ENCODE measurements at regions not wholly inside any gene's neighbourhood (a gene's known extent, or its start where the extent isn't known, plus 50 kb on each side); places are given as distances from the start of the nearest gene placed in this dataset.
"Not testable (repeated sequence)": the region's sequence is repeated elsewhere in the genome, so short reads cannot be mapped to it uniquely, and the experiment has no call there.

GRCh38 chr4:19520939-19521520, 730.7 kb upstream of the SLIT2 start:
- DNase-seq (no peak), ATAC-seq (replicated peaks) (no peak)
- Mint-ChIP-seq H3K4me1 (ENCODE audit: low read depth in 2 of 2) (no peaks in the 10 kb centered on the region), H3K4me3 (no peak overlapping the region), H3K27ac (no peak overlapping the region), H3K27me3 (no peaks in the 10 kb centered on the region), H3K36me3 (ENCODE audit: insufficient read depth) (no peaks in the 10 kb centered on the region), H3K9me3 (peaks cover 14 to 31% of the 10 kb centered on the region in 2 donors)

DNA sequence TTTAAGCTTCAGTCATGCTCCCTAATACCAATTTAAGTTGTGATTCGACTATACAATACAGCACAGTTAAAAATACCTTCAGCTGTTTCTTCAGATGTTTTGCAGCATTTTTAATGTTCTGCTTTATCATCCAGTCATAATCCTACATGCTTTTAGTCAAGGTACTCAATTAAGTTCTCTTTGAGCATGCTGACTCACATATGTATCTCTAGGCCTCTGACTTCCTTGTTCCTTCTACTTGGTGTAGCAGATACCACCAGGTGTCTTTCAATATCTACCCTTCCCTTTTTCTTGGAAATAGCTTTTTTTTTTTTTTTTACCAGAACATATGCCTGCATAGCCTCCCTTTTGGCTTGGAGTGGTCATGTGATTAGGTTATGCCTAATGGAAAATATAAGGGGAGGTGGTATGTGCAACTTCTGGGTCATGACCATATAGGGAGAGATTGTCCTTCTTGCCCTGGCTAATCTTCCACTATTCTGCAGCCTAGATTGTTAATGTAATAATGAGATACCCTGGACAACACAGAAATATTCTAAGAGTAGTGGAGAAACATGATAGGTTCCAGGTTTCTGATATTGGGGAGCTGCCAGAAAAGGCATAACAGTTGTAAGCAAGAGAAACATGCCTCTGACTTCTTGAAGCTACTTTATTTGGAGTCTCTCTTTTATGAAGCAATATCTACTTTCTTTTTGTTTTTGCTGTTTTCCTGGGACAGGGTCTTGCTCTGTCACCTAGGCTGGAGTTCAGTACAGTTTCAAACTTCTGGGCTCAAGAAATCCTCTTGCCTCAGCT, 737.2 kb upstream of the SLIT2 start:
- no peak for ATAC-seq (replicated peaks)

DNA sequence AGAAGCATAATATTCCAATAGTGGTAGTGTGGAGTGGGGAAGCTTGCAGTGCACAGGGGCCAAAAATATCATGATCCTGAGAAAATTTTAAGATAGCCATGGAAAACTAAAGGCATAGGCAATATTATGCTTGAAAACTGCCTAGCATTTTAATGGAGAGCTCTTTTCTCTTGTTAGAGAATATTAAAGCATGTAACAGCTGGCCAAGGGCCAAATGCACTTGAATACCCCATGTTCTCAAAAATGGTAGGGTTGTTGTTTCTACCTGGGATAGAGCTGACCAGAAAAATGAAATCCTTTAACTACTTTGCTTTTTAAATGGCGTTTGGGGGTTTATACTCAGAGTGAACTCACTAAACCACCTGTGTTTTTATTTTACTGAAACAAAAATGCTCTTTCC, 739.6 kb upstream of the SLIT2 start:
- Mint-ChIP-seq H3K9me3 (peaks cover 3 to 13% of the 10 kb centered on the region in 2 donors), H3K4me1 (ENCODE audit: low read depth in 2 of 2) (no peaks in the 10 kb centered on the region), H3K27ac (no peak overlapping the region), H3K27me3 (no peaks in the 10 kb centered on the region), H3K36me3 (ENCODE audit: insufficient read depth) (no peaks in the 10 kb centered on the region), H3K4me3 (no peak overlapping the region)
- ATAC-seq (replicated peaks) (no peak), DNase-seq (no peak)

More for the DNA sequence above, 737.2 kb upstream of the SLIT2 start:
- Mint-ChIP-seq H3K36me3 (ENCODE audit: insufficient read depth) (no peaks in the 10 kb centered on the region), H3K4me3 (no peak overlapping the region), H3K27me3 (no peaks in the 10 kb centered on the region), H3K4me1 (ENCODE audit: low read depth in 2 of 2) (no peaks in the 10 kb centered on the region), H3K27ac (no peak overlapping the region), H3K9me3 (peaks cover 8 to 26% of the 10 kb centered on the region in 2 donors)
- DNase-seq: no peak

- Mint-ChIP-seq H3K9me3 (peaks cover 3 to 7% of the 10 kb centered on the region in 2 donors), H3K4me3 (no peak overlapping the region), H3K27me3 (no peaks in the 10 kb centered on the region), H3K27ac (no peak overlapping the region), H3K4me1 (ENCODE audit: low read depth in 2 of 2) (no peaks in the 10 kb centered on the region), H3K36me3 (ENCODE audit: insufficient read depth) (no peaks in the 10 kb centered on the region)
- DNase-seq: no peak
- no peak for ATAC-seq (replicated peaks)
These were observed 740.7 kb upstream of the SLIT2 start for GRCh38 chr4:19510993-19511392.

- DNase-seq (no peak), ATAC-seq (replicated peaks) (no peak)
- H3K9me3 Mint-ChIP-seq: peaks cover 0 to 7% of the 10 kb centered on the region in 2 donors
- no peaks in the 10 kb centered on the region for H3K27me3 Mint-ChIP-seq
- no peaks in the 10 kb centered on the region for H3K36me3 Mint-ChIP-seq (ENCODE audit: insufficient read depth)
- no peaks in the 10 kb centered on the region for H3K4me1 Mint-ChIP-seq (ENCODE audit: low read depth in 2 of 2)
- H3K27ac Mint-ChIP-seq: no peak overlapping the region
- no peak overlapping the region for H3K4me3 Mint-ChIP-seq
These were observed 743.3 kb upstream of the SLIT2 start for GRCh38 chr4:19508442-19508841.

DNA sequence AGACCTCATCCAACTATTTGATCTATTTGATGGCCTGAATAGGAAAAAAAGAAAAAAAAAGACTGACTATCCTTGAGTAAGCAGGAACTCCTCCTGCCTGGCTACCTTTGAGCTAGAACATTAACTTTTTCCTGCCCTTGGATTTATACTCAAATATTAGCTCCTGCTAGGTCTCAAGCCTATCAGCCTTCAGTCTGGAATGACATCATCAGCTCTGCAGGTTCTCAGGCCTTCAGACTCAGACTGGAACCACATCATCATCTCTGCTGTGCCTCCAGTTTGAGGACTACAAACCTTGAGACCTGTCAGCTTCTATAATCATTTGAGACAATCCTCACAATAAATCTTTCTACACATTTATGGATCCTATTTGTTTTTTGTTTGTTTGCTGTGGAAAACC, 754.0 kb upstream of the SLIT2 start:
- ATAC-seq (replicated peaks) (no peak), DNase-seq (no peak)
- Mint-ChIP-seq H3K4me3 (no peak overlapping the region), H3K27ac (no peak overlapping the region), H3K4me1 (ENCODE audit: low read depth in 2 of 2) (no peaks in the 10 kb centered on the region), H3K9me3 (peaks cover 10% of the 10 kb centered on the region in 2 donors), H3K27me3 (no peaks in the 10 kb centered on the region), H3K36me3 (ENCODE audit: insufficient read depth) (no peaks in the 10 kb centered on the region)

DNA sequence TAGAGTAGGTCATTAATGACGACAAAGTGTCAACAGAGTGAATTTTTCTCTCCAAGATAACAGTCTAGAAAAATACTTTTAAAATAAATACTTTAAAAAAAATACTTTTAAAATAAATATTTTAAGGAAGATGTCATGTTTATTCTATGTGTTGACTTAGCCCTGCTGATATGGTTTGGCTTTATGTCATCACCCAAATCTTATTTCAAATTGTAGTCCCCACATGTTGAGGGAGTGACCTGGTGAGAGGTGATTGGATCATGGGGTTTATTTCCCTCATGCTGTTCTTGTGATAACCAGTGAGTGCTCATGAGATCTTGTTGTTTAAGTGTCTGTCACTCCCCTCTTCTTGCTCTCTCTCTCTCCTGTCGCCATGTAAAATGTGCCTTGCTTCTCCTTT, 754.9 kb upstream of the SLIT2 start:
- Mint-ChIP-seq H3K9me3 (peaks cover 10 to 17% of the 10 kb centered on the region in 2 donors), H3K27me3 (no peaks in the 10 kb centered on the region), H3K4me1 (ENCODE audit: low read depth in 2 of 2) (no peaks in the 10 kb centered on the region), H3K4me3 (no peak overlapping the region), H3K27ac (no peak overlapping the region), H3K36me3 (ENCODE audit: insufficient read depth) (no peaks in the 10 kb centered on the region)
- no peak for ATAC-seq (replicated peaks)
- DNase-seq: no peak

DNA sequence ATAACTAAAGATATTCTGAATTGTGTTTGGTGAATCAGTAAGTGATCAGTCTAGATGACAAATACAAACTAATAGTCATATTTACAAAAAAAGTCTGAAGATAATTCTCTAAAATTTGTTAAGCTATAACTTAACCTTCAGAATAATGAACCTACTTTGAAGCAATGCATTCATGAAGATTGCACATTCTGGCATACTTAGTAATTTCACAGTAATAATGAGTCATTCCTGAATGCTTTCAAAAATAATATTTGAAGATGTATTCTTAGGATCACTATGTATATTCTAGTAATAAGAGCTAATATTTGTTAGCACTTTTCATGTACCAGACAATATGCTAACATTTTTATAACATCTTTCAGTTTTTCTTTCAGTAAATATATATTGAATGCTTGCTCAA, 756.7 kb upstream of the SLIT2 start:
- ATAC-seq (replicated peaks): no peak
- no peak for DNase-seq
- Mint-ChIP-seq H3K4me1 (ENCODE audit: low read depth in 2 of 2) (no peaks in the 10 kb centered on the region), H3K36me3 (ENCODE audit: insufficient read depth) (no peaks in the 10 kb centered on the region), H3K4me3 (no peak overlapping the region), H3K27ac (no peak overlapping the region), H3K27me3 (no peaks in the 10 kb centered on the region), H3K9me3 (peaks cover 10 to 17% of the 10 kb centered on the region in 2 donors)

- Mint-ChIP-seq H3K4me3 (no peak overlapping the region), H3K27ac (no peak overlapping the region), H3K27me3 (no peaks in the 10 kb centered on the region), H3K4me1 (ENCODE audit: low read depth in 2 of 2) (no peaks in the 10 kb centered on the region), H3K9me3 (peaks cover 6 to 17% of the 10 kb centered on the region in 2 donors), H3K36me3 (ENCODE audit: insufficient read depth) (no peaks in the 10 kb centered on the region)
- ATAC-seq (replicated peaks) (no peak), DNase-seq (no peak)
These were observed 759.1 kb upstream of the SLIT2 start for GRCh38 chr4:19492606-19493005.

DNA sequence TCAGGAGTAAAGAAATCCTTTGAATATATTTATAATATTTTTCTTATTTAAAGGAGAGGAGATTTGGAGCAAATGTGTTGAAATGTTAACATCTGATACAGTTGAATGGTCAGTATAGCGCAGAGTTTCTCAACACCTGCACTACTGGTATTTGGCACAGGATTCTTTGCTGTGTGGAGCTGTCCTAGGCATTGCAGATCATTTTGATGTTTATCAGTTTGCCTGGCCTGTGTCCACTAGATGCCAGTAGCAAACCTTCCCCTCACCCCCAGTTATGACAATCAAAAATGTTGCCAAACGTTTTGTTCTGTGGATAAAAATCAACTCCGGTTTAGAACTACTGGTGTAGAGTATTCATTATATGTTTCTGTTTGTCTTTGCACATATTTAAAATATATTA, 765.3 kb upstream of the SLIT2 start:
- Mint-ChIP-seq H3K27me3 (no peaks in the 10 kb centered on the region), H3K4me3 (no peak overlapping the region), H3K4me1 (ENCODE audit: low read depth in 2 of 2) (no peaks in the 10 kb centered on the region), H3K27ac (no peak overlapping the region), H3K9me3 (no peaks in the 10 kb centered on the region), H3K36me3 (ENCODE audit: insufficient read depth) (no peaks in the 10 kb centered on the region)
- ATAC-seq (replicated peaks): no peak
- DNase-seq: no peak

DNA sequence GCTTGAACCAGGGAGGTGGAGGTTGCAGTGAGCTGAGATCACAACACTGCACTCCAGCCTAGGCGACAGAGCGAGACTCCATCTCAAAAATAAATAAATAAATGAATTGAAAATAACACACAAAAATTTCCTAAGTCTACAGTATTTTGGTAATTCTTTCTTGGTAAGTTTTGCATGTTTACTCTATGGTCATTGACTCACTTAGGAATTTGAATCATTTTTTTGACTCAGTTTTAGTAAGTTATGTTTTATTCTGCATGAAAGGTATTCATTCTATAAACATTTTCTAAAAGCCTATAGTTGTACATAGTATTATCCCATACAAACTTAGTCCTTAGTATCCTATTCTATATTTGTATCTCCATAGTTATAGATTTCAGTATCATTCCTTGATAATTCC, 772.9 kb upstream of the SLIT2 start:
- no peak for DNase-seq
- Mint-ChIP-seq H3K27me3 (no peaks in the 10 kb centered on the region), H3K36me3 (ENCODE audit: insufficient read depth) (no peaks in the 10 kb centered on the region), H3K9me3 (peaks cover 0 to 1% of the 10 kb centered on the region in 2 donors), H3K4me1 (ENCODE audit: low read depth in 2 of 2) (no peaks in the 10 kb centered on the region), H3K4me3 (no peak overlapping the region), H3K27ac (no peak overlapping the region)
- ATAC-seq (replicated peaks): no peak

DNA sequence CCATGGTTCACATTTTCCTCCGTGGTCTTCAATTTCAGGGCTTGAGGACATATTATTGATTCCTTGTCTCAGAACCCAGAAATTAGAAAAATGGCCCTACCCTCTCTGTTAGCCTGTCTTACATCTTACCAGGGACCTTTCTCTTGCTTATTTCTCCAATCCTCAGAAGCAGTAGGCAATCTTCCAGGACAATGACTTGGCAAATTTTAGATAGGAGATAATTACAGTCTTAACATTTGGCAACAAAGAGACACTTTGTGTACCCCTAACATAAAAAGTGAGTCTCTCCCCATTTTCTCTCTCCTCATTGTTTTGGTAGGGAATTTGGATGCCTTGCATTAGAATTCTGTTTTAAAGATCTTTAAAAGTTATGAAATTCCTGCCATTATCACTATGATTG, 778.1 kb upstream of the SLIT2 start:
- Mint-ChIP-seq H3K4me3 (no peak overlapping the region), H3K36me3 (ENCODE audit: insufficient read depth) (no peaks in the 10 kb centered on the region), H3K27me3 (no peaks in the 10 kb centered on the region), H3K27ac (no peak overlapping the region), H3K4me1 (ENCODE audit: low read depth in 2 of 2) (no peaks in the 10 kb centered on the region), H3K9me3 (peaks cover 0 to 20% of the 10 kb centered on the region in 2 donors)
- ATAC-seq (replicated peaks) (no peak), DNase-seq (no peak)

DNA sequence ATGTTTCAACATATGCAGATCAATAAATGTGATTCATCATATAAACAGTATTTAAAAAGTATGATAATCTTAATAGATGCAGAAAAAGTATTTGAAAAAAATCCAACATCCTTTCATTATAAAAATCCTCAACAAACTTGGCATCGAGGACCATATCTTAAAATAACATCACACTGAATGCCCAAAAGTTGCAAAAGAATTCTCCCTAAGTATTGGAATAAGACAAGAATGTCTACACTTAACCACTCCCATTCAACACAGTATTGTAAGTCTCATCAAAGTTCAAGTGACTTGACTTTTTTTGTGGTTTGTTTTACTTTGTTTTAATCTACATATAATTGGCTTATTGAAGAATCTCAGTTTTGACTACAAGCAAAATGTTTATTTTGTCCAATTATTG, 779.0 kb upstream of the SLIT2 start:
- peaks cover 0 to 20% of the 10 kb centered on the region in 2 donors for H3K9me3 Mint-ChIP-seq
- H3K27me3 Mint-ChIP-seq: no peaks in the 10 kb centered on the region
- no peak overlapping the region for H3K4me3 Mint-ChIP-seq
- no peaks in the 10 kb centered on the region for H3K36me3 Mint-ChIP-seq (ENCODE audit: insufficient read depth)
- ATAC-seq (replicated peaks): no peak
- DNase-seq: no peak
- H3K27ac Mint-ChIP-seq: no peak overlapping the region
- no peaks in the 10 kb centered on the region for H3K4me1 Mint-ChIP-seq (ENCODE audit: low read depth in 2 of 2)

GRCh38 chr4:19470001-19470400, 781.7 kb upstream of the SLIT2 start:
- not testable (repeated sequence) for H3K27me3 Mint-ChIP-seq; H3K4me3 Mint-ChIP-seq; ATAC-seq (replicated peaks); DNase-seq; H3K4me1 Mint-ChIP-seq (ENCODE audit: low read depth in 2 of 2); H3K36me3 Mint-ChIP-seq (ENCODE audit: insufficient read depth); H3K27ac Mint-ChIP-seq
- H3K9me3 Mint-ChIP-seq: peaks cover 2 to 20% of the 10 kb centered on the region in 2 donors

Data from effector memory CD8-positive, alpha-beta T cell (primary cell).